Liver (tissue), 8 donors: ENCODE measurements at regions not wholly inside any gene's neighbourhood (a gene's known extent, or its start where the extent isn't known, plus 50 kb on each side); places are given as distances from the start of the nearest gene placed in this dataset.

Source experiments
- DNase-seq: peaks from one replicate; pipeline ENCODE4 v3.0.0-alpha.2; 2017; ENCODE audit warnings: low spot score
- H3K27ac ChIP-seq, 2 donors: one replicate each; pipeline ENCODE4 v1.7.0; 2013; ENCODE audit warnings: inconsistent platforms in 2 of 2, low read length in 2 of 2, control low read depth in 1 of 2, low read depth in 1 of 2, mild to moderate bottlenecking in 1 of 2
- H3K27me3 ChIP-seq, 4 donors: one replicate each; pipeline versions ENCODE4 v1.6.1 to v1.7.0; 2013; ENCODE audit warnings: low read length in 3 of 4, inconsistent platforms in 1 of 4, mild to moderate bottlenecking in 1 of 4, moderate library complexity in 1 of 4; ENCODE audit not compliant: control insufficient read depth in 4 of 4, insufficient read depth in 4 of 4
- H3K36me3 ChIP-seq, 4 donors: one replicate each; pipeline versions ENCODE4 v1.6.1 to v1.7.0; 2013; ENCODE audit warnings: low read length in 3 of 4, mild to moderate bottlenecking in 3 of 4, low read depth in 1 of 4, moderate library complexity in 1 of 4; ENCODE audit not compliant: control insufficient read depth in 4 of 4, insufficient read depth in 3 of 4
- H3K4me1 ChIP-seq, 4 donors: one replicate each; pipeline versions ENCODE4 v1.6.1 to v1.7.0; 2013; ENCODE audit warnings: low read length in 3 of 4, mild to moderate bottlenecking in 3 of 4, moderate library complexity in 1 of 4; ENCODE audit not compliant: control insufficient read depth in 4 of 4, insufficient read depth in 4 of 4
- H3K4me3 ChIP-seq, 3 donors: one replicate each; pipeline versions ENCODE4 v1.6.1 to v1.7.0; 2013; ENCODE audit warnings: low read length in 3 of 3, control low read depth in 1 of 3, low read depth in 1 of 3, mild to moderate bottlenecking in 1 of 3
- H3K9ac ChIP-seq, 2 donors: one replicate each; pipeline ENCODE4 v1.7.0; 2013; ENCODE audit warnings: low read length in 2 of 2, mild to moderate bottlenecking in 2 of 2, moderate library complexity in 2 of 2, control low read depth in 1 of 2, low read depth in 1 of 2
- H3K9me3 ChIP-seq, 4 donors: one replicate each; pipeline versions ENCODE4 v1.6.1 to v1.7.0; 2013; ENCODE audit warnings: low read length in 3 of 4; ENCODE audit not compliant: control insufficient read depth in 4 of 4
- EGR1 ChIP-seq, 2 donors: IDR thresholded peaks; 2 replicates each; pipeline ENCODE4 v1.6.1; 2016 to 2018; ENCODE audit warnings: antibody characterized with exemption in 2 of 2, low read depth in 2 of 2
- FOXA1 ChIP-seq: IDR thresholded peaks from 2 replicates; pipeline ENCODE4 v1.6.1; 2016; ENCODE audit warnings: antibody characterized with exemption
- FOXA2 ChIP-seq: IDR thresholded peaks from 2 replicates; pipeline ENCODE4 v1.6.1; 2016; ENCODE audit warnings: antibody characterized with exemption
- GABPA ChIP-seq, 2 donors: IDR thresholded peaks in 1 of 2; conservative IDR thresholded peaks in 1 of 2; 2 replicates each; pipeline ENCODE4 v1.6.1; 2016; ENCODE audit warnings: antibody characterized with exemption in 2 of 2, mild to moderate bottlenecking in 1 of 2, moderate library complexity in 1 of 2
- JUND ChIP-seq, 2 donors: IDR thresholded peaks; 2 replicates each; pipeline ENCODE4 v1.6.1; 2016; ENCODE audit warnings: antibody characterized with exemption in 2 of 2
- RAD21 ChIP-seq, 2 donors: IDR thresholded peaks; 2 replicates each; pipeline ENCODE4 v1.6.1; 2016; ENCODE audit warnings: antibody characterized with exemption in 2 of 2, mild to moderate bottlenecking in 2 of 2
- RXRA ChIP-seq, 2 donors: IDR thresholded peaks; 2 replicates each; pipeline ENCODE4 v1.6.1; 2017 to 2018; ENCODE audit warnings: antibody characterized with exemption in 2 of 2, mild to moderate bottlenecking in 1 of 2
- YY1 ChIP-seq: IDR thresholded peaks from 2 replicates; pipeline ENCODE4 v1.6.1; 2016; ENCODE audit warnings: antibody characterized with exemption, mild to moderate bottlenecking
- WGBS: extraction: QIAGEN DNeasy Blood & Tissue Kit; methylation state at CpG from one replicate; pipeline ENCODE4 v1.1.7; 2013; 5-methylcytosine and 5-hydroxymethylcytosine counted together
- TF ChIP-seq, protein P1 (sequence below): IDR thresholded peaks from 2 replicates; pipeline ENCODE4 v1.6.1; 2016; ENCODE audit warnings: antibody characterized with exemption
- TF ChIP-seq, protein P2 (sequence below): IDR thresholded peaks from 2 replicates; pipeline ENCODE4 v1.6.1; 2016; ENCODE audit warnings: antibody characterized with exemption, mild to moderate bottlenecking
- TF ChIP-seq, protein P3 (sequence below): IDR thresholded peaks from 2 replicates; pipeline ENCODE4 v1.6.1; 2016; ENCODE audit warnings: antibody characterized with exemption
- TF ChIP-seq, protein P4 (sequence below): IDR thresholded peaks from 2 replicates; pipeline ENCODE4 v1.6.1; 2016; ENCODE audit warnings: antibody characterized with exemption
- TF ChIP-seq, protein P5 (sequence below): fragments of 150-350 bp; IDR thresholded peaks from 2 replicates; pipeline ENCODE4 v1.5.1; 2017; ENCODE audit warnings: improper control_type of control experiment, low read depth, low read length; ENCODE audit not compliant: missing input control
- donor health status: healthy.
- donor health status: healthy.
- donor health status: healthy.
- donor health status: healthy.
- donor health status: healthy.

DNA sequence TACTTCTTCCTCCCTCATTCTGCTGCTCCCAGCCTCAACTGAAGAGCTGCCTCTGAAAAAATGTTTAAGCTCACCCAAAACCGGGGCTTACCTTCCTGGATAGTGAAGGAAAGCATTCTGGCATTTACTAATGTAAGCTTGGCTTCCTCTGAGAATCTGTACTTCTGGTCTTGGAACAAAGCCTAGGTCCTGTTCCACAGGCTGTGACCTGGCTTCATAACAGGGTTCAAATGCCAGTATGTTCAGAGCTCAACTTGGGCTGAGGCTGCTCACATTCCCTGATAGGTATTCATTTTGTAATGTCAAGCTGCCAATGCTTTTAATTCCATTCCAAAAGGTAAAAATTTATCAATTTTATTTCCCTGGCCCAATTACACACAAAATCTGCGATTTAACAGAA lies 411.7 kb upstream of the KCNN2 start:
- no peak overlapping the region for H3K27ac ChIP-seq
- H3K9me3 ChIP-seq, result peaks cover 0 to 4% (median under 1%) of the 10 kb centered on the region in 4 donors
- 43% methylated on average over 2 of the region's 2 CpGs for WGBS
- no peak for DNase-seq
- H3K4me1 ChIP-seq, result no peaks in the 10 kb centered on the region
- no peaks in the 10 kb centered on the region for H3K27me3 ChIP-seq
- TF ChIP-seq YY1, result no peak
- TF ChIP-seq, protein P1, sequence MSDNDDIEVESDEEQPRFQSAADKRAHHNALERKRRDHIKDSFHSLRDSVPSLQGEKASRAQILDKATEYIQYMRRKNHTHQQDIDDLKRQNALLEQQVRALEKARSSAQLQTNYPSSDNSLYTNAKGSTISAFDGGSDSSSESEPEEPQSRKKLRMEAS, result no peak
- no peak for TF ChIP-seq GABPA (IDR thresholded peaks at IDR 0.05 in 1 of 2, conservative IDR thresholded peaks at IDR 0.05 in 1 of 2)
- TF ChIP-seq, protein P2, sequence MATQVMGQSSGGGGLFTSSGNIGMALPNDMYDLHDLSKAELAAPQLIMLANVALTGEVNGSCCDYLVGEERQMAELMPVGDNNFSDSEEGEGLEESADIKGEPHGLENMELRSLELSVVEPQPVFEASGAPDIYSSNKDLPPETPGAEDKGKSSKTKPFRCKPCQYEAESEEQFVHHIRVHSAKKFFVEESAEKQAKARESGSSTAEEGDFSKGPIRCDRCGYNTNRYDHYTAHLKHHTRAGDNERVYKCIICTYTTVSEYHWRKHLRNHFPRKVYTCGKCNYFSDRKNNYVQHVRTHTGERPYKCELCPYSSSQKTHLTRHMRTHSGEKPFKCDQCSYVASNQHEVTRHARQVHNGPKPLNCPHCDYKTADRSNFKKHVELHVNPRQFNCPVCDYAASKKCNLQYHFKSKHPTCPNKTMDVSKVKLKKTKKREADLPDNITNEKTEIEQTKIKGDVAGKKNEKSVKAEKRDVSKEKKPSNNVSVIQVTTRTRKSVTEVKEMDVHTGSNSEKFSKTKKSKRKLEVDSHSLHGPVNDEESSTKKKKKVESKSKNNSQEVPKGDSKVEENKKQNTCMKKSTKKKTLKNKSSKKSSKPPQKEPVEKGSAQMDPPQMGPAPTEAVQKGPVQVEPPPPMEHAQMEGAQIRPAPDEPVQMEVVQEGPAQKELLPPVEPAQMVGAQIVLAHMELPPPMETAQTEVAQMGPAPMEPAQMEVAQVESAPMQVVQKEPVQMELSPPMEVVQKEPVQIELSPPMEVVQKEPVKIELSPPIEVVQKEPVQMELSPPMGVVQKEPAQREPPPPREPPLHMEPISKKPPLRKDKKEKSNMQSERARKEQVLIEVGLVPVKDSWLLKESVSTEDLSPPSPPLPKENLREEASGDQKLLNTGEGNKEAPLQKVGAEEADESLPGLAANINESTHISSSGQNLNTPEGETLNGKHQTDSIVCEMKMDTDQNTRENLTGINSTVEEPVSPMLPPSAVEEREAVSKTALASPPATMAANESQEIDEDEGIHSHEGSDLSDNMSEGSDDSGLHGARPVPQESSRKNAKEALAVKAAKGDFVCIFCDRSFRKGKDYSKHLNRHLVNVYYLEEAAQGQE, result no peak
- TF ChIP-seq, protein P3, sequence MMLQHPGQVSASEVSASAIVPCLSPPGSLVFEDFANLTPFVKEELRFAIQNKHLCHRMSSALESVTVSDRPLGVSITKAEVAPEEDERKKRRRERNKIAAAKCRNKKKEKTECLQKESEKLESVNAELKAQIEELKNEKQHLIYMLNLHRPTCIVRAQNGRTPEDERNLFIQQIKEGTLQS, result no peak
- no peak for TF ChIP-seq EGR1 (IDR thresholded peaks at IDR 0.05; ENCODE audit: low read depth in 2 of 2)
- TF ChIP-seq, protein P4, sequence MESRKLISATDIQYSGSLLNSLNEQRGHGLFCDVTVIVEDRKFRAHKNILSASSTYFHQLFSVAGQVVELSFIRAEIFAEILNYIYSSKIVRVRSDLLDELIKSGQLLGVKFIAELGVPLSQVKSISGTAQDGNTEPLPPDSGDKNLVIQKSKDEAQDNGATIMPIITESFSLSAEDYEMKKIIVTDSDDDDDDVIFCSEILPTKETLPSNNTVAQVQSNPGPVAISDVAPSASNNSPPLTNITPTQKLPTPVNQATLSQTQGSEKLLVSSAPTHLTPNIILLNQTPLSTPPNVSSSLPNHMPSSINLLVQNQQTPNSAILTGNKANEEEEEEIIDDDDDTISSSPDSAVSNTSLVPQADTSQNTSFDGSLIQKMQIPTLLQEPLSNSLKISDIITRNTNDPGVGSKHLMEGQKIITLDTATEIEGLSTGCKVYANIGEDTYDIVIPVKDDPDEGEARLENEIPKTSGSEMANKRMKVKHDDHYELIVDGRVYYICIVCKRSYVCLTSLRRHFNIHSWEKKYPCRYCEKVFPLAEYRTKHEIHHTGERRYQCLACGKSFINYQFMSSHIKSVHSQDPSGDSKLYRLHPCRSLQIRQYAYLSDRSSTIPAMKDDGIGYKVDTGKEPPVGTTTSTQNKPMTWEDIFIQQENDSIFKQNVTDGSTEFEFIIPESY, result no peak
- H3K9ac ChIP-seq, result no peak overlapping the region
- no peak overlapping the region for H3K4me3 ChIP-seq
- no peaks in the 10 kb centered on the region for H3K36me3 ChIP-seq

DNA sequence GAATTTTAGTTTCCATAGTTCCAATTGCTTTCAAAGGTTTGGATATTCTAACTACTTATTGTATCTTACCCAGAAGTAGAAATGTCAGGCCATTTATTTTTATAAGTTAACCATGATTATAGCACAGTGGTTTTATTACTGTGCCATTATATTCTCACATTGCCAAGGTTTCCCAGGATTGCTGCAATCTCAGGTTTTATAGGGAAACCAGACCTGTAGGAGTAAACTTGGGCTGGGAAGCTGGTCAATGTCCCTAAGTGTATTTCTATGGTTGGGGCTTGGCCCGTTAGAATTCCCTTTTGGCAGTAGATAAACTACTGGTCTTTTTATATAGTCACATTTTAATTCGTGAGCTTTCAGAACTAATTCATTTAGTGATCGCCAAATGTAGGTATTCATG lies 396.6 kb upstream of the KCNN2 start:
- Histone ChIP-seq H3K9me3 (no peaks in the 10 kb centered on the region), H3K9ac (no peak overlapping the region), H3K27ac (no peak overlapping the region)

DNA sequence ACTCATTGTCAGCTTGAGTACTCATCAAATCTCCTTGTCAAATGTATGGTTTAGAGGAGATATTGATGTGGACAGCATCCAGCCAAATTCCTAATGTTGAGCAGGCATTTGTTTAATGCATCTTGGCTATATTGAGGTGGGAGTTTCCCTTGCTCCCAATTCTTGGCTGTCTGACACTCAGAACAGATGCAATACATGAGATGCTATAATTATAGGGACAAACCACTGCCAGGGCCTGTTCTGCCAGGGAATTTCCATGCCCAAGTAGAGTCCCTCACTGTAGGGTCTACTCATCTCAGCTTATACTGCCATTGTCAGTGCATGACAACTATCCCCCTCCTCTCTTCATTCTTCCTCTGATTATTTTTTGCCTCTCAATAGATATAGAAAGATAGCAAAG lies 392.0 kb upstream of the KCNN2 start:
- Histone ChIP-seq H3K9ac (no peak overlapping the region), H3K4me1 (no peaks in the 10 kb centered on the region), H3K27me3 (no peaks in the 10 kb centered on the region), H3K4me3 (no peak overlapping the region), H3K9me3 (no peaks in the 10 kb centered on the region), H3K36me3 (no peaks in the 10 kb centered on the region), H3K27ac (no peak overlapping the region)
- DNase-seq, result no peak
- TF ChIP-seq, protein P5, sequence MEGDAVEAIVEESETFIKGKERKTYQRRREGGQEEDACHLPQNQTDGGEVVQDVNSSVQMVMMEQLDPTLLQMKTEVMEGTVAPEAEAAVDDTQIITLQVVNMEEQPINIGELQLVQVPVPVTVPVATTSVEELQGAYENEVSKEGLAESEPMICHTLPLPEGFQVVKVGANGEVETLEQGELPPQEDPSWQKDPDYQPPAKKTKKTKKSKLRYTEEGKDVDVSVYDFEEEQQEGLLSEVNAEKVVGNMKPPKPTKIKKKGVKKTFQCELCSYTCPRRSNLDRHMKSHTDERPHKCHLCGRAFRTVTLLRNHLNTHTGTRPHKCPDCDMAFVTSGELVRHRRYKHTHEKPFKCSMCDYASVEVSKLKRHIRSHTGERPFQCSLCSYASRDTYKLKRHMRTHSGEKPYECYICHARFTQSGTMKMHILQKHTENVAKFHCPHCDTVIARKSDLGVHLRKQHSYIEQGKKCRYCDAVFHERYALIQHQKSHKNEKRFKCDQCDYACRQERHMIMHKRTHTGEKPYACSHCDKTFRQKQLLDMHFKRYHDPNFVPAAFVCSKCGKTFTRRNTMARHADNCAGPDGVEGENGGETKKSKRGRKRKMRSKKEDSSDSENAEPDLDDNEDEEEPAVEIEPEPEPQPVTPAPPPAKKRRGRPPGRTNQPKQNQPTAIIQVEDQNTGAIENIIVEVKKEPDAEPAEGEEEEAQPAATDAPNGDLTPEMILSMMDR, result no peak
- TF ChIP-seq RAD21 (IDR thresholded peaks at IDR 0.05) (no peak), JUND (IDR thresholded peaks at IDR 0.05) (no peak), FOXA2 (no peak), FOXA1 (no peak), RXRA (IDR thresholded peaks at IDR 0.05) (no peak), EGR1 (IDR thresholded peaks at IDR 0.05; ENCODE audit: low read depth in 2 of 2) (no peak)
- TF ChIP-seq, protein P2, result no peak
- TF ChIP-seq, protein P4, result no peak
- TF ChIP-seq, protein P1, result no peak

More for the DNA sequence above, 396.6 kb upstream of the KCNN2 start:
- no peaks in the 10 kb centered on the region for H3K36me3 ChIP-seq
- no peaks in the 10 kb centered on the region for H3K27me3 ChIP-seq
- no peak for DNase-seq
- WGBS, result 71% methylated on average over 3 of the region's 3 CpGs
- no peaks in the 10 kb centered on the region for H3K4me1 ChIP-seq
- no peak for TF ChIP-seq FOXA2
- H3K4me3 ChIP-seq, result no peak overlapping the region
